Activated B cell treated with CpG ODN at 0.5 μM for 24 hours (primary cell): ENCODE measurements at regions not wholly inside any gene's neighbourhood (a gene's known extent, or its start where the extent isn't known, plus 50 kb on each side); places are given as distances from the start of the nearest gene placed in this dataset.

Experiments used
- ATAC-seq: fragments of 200-7000 bp; cut with Tn5 transposase; one replicate; pipeline ENCODE4 v1.10.0; 2021; ENCODE audit warnings: low read depth, mild to moderate bottlenecking, moderate library complexity
- CTCF ChIA-PET: fragments of 350-600 bp; sonication (Branson Sonifier 250); formaldehyde crosslinking; loops from one replicate; lab custom pipeline; 2021; ENCODE audit warnings: antibody characterized with exemption; lab: Charles Lee
- POLR2A ChIA-PET: fragments of 350-600 bp; sonication (Branson Sonifier 250); formaldehyde crosslinking; loops from one replicate; lab custom pipeline; 2021; ENCODE audit warnings: antibody characterized with exemption; lab: Charles Lee
- DNase-seq: peaks from one replicate; pipeline ENCODE4 v3.0.0; 2022
- H3K27ac Mint-ChIP-seq: one replicate; pipeline ENCODE4 v1.8.0; 2020; ENCODE audit warnings: mixed read lengths
- H3K27me3 Mint-ChIP-seq: one replicate; pipeline ENCODE4 v1.8.0; 2021; ENCODE audit warnings: mixed read lengths
- H3K36me3 Mint-ChIP-seq: one replicate; pipeline ENCODE4 v1.8.0; 2021; ENCODE audit warnings: low read depth, mixed read lengths
- H3K4me1 Mint-ChIP-seq: one replicate; pipeline ENCODE4 v1.8.0; 2021; ENCODE audit warnings: mixed read lengths
- H3K4me3 Mint-ChIP-seq: one replicate; pipeline ENCODE4 v1.8.0; 2020; ENCODE audit warnings: mild to moderate bottlenecking, mixed read lengths
- H3K9me3 Mint-ChIP-seq: one replicate; pipeline ENCODE4 v1.8.0; 2020; ENCODE audit warnings: mixed read lengths
- intact Hi-C: fragments of 100-400 bp; cut with micrococcal nuclease; formaldehyde crosslinking; loops from one replicate; pipeline ENCODE4 v1.15.1; 2024
- TF ChIP-seq, protein P1 (sequence below): fragments of 200-600 bp; IDR thresholded peaks from one replicate; pipeline ENCODE4 v1.8.0; 2022; ENCODE audit warnings: antibody characterized with exemption, mild to moderate bottlenecking

DNA sequence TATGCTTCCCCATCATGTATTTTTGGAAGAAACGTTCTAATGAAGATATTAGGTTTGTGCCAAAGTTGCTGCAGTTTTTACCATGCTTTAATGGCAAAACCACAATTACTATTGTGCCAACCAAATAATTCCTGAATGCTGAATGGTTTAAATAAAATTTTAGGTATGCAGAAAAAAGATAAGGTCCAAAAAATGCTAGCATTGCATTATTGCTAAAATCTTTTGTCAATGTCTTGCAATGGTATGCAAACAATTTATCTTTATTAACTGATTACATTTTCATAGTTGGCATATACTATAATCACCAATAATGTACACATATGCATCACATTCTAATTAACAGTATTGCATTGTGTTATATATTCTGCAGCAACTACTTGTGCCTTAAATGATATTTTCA, 1657.4 kb upstream of the IGFBP7 start:
- Mint-ChIP-seq H3K9me3 (peaks cover 2% of the 10 kb centered on the region), H3K4me3 (no peak overlapping the region), H3K4me1 (no peaks in the 10 kb centered on the region), H3K27me3 (no peaks in the 10 kb centered on the region), H3K27ac (no peak overlapping the region), H3K36me3 (no peaks in the 10 kb centered on the region)
- intact Hi-C loops, result no loop called here
- TF ChIP-seq, protein P1, sequence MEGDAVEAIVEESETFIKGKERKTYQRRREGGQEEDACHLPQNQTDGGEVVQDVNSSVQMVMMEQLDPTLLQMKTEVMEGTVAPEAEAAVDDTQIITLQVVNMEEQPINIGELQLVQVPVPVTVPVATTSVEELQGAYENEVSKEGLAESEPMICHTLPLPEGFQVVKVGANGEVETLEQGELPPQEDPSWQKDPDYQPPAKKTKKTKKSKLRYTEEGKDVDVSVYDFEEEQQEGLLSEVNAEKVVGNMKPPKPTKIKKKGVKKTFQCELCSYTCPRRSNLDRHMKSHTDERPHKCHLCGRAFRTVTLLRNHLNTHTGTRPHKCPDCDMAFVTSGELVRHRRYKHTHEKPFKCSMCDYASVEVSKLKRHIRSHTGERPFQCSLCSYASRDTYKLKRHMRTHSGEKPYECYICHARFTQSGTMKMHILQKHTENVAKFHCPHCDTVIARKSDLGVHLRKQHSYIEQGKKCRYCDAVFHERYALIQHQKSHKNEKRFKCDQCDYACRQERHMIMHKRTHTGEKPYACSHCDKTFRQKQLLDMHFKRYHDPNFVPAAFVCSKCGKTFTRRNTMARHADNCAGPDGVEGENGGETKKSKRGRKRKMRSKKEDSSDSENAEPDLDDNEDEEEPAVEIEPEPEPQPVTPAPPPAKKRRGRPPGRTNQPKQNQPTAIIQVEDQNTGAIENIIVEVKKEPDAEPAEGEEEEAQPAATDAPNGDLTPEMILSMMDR, result no peak
- CTCF ChIA-PET, result no interaction called here
- no peak for DNase-seq
- ATAC-seq, result no peak
- POLR2A ChIA-PET, result no interaction called here

DNA sequence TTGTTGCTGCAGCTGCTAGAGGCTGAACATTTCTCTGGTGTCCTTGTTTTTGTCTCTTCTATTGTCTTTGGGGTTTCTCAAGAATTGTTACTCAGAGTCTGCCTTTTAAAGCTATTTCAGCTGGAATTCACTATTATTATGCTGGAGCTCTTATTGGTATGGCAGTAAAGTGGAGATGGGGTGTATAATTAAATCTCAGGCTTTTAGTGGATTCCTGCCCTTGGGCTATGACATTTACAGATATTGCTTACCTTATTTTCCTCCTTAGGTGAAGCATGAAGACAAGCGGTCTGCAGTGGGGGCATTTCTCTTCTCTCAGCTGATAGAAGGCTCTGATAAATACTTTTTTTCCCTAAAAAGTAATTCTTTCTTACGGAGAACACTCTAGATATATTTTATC, 1656.6 kb upstream of the IGFBP7 start:
- ChIA-PET POLR2A (no interaction called here), CTCF (no interaction called here)
- H3K4me1 Mint-ChIP-seq, result no peaks in the 10 kb centered on the region
- ATAC-seq (no peak), DNase-seq (no peak)
- H3K27me3 Mint-ChIP-seq, result no peaks in the 10 kb centered on the region
- no peak overlapping the region for H3K27ac Mint-ChIP-seq
- H3K4me3 Mint-ChIP-seq, result no peak overlapping the region
- no peaks in the 10 kb centered on the region for H3K36me3 Mint-ChIP-seq
- H3K9me3 Mint-ChIP-seq, result peaks cover 2% of the 10 kb centered on the region
- intact Hi-C loops, result no loop called here
- TF ChIP-seq, protein P1, result no peak

DNA sequence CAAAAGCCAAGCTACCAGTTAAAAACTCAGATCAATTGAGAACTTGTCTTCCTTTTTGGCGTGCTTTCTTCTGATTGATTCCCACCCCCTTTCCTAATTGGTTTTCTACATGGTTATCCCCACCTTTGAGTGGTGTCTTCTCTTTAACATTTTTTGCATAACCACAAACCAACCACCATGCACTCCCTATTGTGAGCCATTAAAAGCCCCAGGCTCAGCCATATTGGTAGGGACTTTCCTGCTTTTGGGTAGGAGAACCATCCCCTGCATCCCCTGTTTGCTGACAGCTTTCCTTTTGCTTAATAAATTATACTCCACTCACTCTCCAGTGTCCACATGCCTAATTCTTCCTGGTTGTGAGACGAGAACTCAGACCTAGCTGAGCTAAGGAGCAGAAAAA, 1651.4 kb upstream of the IGFBP7 start:
- Mint-ChIP-seq H3K9me3 (no peaks in the 10 kb centered on the region), H3K4me3 (no peak overlapping the region), H3K4me1 (no peaks in the 10 kb centered on the region), H3K36me3 (no peaks in the 10 kb centered on the region), H3K27me3 (no peaks in the 10 kb centered on the region), H3K27ac (no peak overlapping the region)
- DNase-seq (no peak), ATAC-seq (no peak)
- CTCF ChIA-PET, result no interaction called here
- TF ChIP-seq, protein P1, result no peak
- POLR2A ChIA-PET, result no interaction called here
- intact Hi-C loops, result no loop called here

DNA sequence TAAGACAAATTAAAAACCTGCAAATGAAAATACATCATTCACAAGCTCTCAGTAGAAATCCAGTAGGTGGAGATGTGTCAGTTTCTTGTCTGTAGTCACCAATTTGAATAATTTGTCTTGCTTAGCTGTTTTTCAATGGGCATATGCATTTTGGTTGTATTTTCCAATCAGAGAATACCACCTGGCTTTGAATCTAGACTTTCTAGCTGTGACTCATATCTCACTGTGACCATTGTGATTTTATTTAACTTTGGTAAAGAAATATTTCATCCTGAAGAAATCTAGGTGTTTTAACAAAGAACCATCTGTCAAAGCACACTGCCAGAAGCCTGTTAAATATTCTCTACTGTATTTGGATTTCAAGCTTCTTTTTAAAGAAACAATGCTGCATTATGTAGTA, 1650.6 kb upstream of the IGFBP7 start:
- TF ChIP-seq, protein P1, result no peak
- no peaks in the 10 kb centered on the region for H3K4me1 Mint-ChIP-seq
- no peaks in the 10 kb centered on the region for H3K27me3 Mint-ChIP-seq
- ATAC-seq (no peak), DNase-seq (no peak)
- H3K27ac Mint-ChIP-seq, result no peak overlapping the region
- H3K9me3 Mint-ChIP-seq, result no peaks in the 10 kb centered on the region
- ChIA-PET POLR2A (no interaction called here), CTCF (no interaction called here)
- H3K4me3 Mint-ChIP-seq, result no peak overlapping the region
- intact Hi-C loops, result no loop called here
- H3K36me3 Mint-ChIP-seq, result no peaks in the 10 kb centered on the region

DNA sequence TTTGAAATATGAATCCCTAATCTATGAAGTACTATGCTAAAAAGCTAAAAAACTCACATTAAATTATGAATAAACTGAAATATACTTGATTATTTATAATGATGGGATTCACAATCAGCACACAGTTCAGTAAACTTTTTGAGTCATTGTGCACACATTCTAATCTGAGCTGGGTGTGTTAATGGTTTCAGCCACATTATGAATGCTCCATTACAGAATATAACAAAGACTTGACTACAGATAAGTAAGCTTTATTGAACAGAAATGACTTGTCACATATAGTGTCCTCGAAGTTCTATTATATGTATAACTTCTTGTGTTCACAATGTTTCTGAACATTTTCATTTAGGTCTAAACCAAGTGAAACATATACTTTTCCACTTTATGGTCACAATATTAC, 1649.9 kb upstream of the IGFBP7 start:
- H3K27ac Mint-ChIP-seq, result no peak overlapping the region
- H3K36me3 Mint-ChIP-seq, result no peaks in the 10 kb centered on the region
- intact Hi-C loops, result no loop called here
- H3K27me3 Mint-ChIP-seq, result no peaks in the 10 kb centered on the region
- ATAC-seq (no peak), DNase-seq (no peak)
- ChIA-PET POLR2A (no interaction called here), CTCF (no interaction called here)
- H3K4me3 Mint-ChIP-seq, result no peak overlapping the region
- H3K9me3 Mint-ChIP-seq, result no peaks in the 10 kb centered on the region
- TF ChIP-seq, protein P1, result no peak
- H3K4me1 Mint-ChIP-seq, result no peaks in the 10 kb centered on the region
